HCT116 (cell line): ENCODE measurements at regions not wholly inside any gene's neighbourhood (a gene's known extent, or its start where the extent isn't known, plus 50 kb on each side); places are given as distances from the start of the nearest gene placed in this dataset.

Source experiments
- ATAC-seq: fragments of 200-7000 bp; cut with Tn5 transposase; 2 replicates; pipeline ENCODE4 v1.9.1; 2020; ENCODE audit warnings: mild to moderate bottlenecking, moderate library complexity
- BruUV-seq: library from RNA; stranded (reverse); fragments of 400-500 nt; replicated peaks from 2 replicates; lab custom pipeline; 2021; lab: Mats Ljungman, UMichigan
- CTCF ChIA-PET: fragments of 300-600 bp; sonication (Branson Sonifier 250); formaldehyde crosslinking; loops from one replicate; lab custom pipeline; 2021; ENCODE audit warnings: antibody characterized with exemption; lab: Charles Lee
- POLR2A ChIA-PET: fragments of 300-600, 350-600 bp; sonication (Branson Sonifier 250); formaldehyde crosslinking; loops from one replicate; lab custom pipeline; 2021; ENCODE audit warnings: antibody characterized with exemption; lab: Charles Lee
- RAD21 ChIA-PET, 2 experiments: fragments of 300-600 bp; sonication (Branson Sonifier 250); formaldehyde crosslinking; loops; one replicate each; lab custom pipeline; 2023; ENCODE audit warnings: low total read pairs in 2 of 2; ENCODE audit not compliant: uncharacterized antibody in 2 of 2, unreplicated experiment in 2 of 2, low non-redundant PET in 1 of 2; lab: Charles Lee
- DNase-seq: peaks from one replicate; pipeline ENCODE4 v3.0.0-alpha.2; 2010; ENCODE audit warnings: low read depth, low spot score
- H2AFZ ChIP-seq: fragments of 200-600 bp; shearing (Covaris generic), sonication (generic); 2 replicates; pipeline ENCODE4 v1.6.1; 2017; ENCODE audit warnings: low read depth, mixed run types, mixed read lengths, antibody characterized with exemption, low read length; ENCODE audit not compliant: poor library complexity, severe bottlenecking
- H3K27ac ChIP-seq: 2 replicates; pipeline ENCODE4 v1.5.1; 2012; ENCODE audit warnings: low read depth, low read length
- H3K27me3 ChIP-seq: fragments of 200-600 bp; sonication (generic); 2 replicates; pipeline ENCODE4 v1.6.1; 2016; ENCODE audit warnings: mixed run types, low read length, mixed read lengths; ENCODE audit not compliant: insufficient read depth
- H3K36me3 ChIP-seq, 2 experiments: fragments of 200-500 bp in 1 of 2; fragments of 200-600 bp in 1 of 2; sonication (Bioruptor generic) in 1 of 2; sonication (generic) in 1 of 2; 2 replicates each; pipeline versions ENCODE4 v1.5.1 to v1.6.1; 2014 to 2016; ENCODE audit warnings: low read length in 2 of 2, inconsistent platforms in 1 of 2, mixed read lengths in 1 of 2, mixed run types in 1 of 2; ENCODE audit not compliant: insufficient read depth in 2 of 2, control insufficient read depth in 1 of 2
- H3K4me1 ChIP-seq, 2 experiments: fragments of 200-600 bp in 1 of 2; sonication (generic) in 1 of 2; 2 replicates each; pipeline versions ENCODE4 v1.5.1 to v1.6.1; 2012 to 2017; ENCODE audit warnings: low read length in 2 of 2, inconsistent platforms in 1 of 2, mild to moderate bottlenecking in 1 of 2, mixed read lengths in 1 of 2, mixed run types in 1 of 2, moderate library complexity in 1 of 2; ENCODE audit not compliant: insufficient read depth in 2 of 2, control insufficient read depth in 1 of 2
- H3K4me2 ChIP-seq: fragments of 200-600 bp; sonication (generic); 2 replicates; pipeline ENCODE4 v1.6.1; 2017; ENCODE audit warnings: mixed run types, low read length, mixed read lengths
- H3K4me3 ChIP-seq, 2 experiments: fragments of 200-600 bp in 1 of 2; sonication (generic) in 1 of 2; replicated peaks in 1 of 2; 2 replicates each; pipeline ENCODE4 v1.5.1; 2011 to 2016; ENCODE audit warnings: low read length in 2 of 2, control low read depth in 1 of 2, low read depth in 1 of 2, mild to moderate bottlenecking in 1 of 2, mixed read lengths in 1 of 2, mixed run types in 1 of 2
- H3K79me2 ChIP-seq: fragments of 200-600 bp; sonication (generic); 2 replicates; pipeline ENCODE4 v1.6.1; 2017; ENCODE audit warnings: mild to moderate bottlenecking, mixed run types, low read length, moderate library complexity, mixed read lengths; ENCODE audit not compliant: insufficient read depth
- H3K9ac ChIP-seq: fragments of 200-600 bp; sonication (generic); 2 replicates; pipeline ENCODE4 v1.6.1; 2016; ENCODE audit warnings: low read length, mixed read lengths
- H3K9me2 ChIP-seq: fragments of 200-600 bp; sonication (generic), shearing (Covaris generic); 2 replicates; pipeline ENCODE4 v1.6.1; 2017; ENCODE audit warnings: mixed run types, mild to moderate bottlenecking, moderate library complexity; ENCODE audit not compliant: insufficient read depth
- H3K9me3 ChIP-seq, 2 experiments: fragments of 200-500 bp in 1 of 2; fragments of 200-600 bp in 1 of 2; sonication (Bioruptor generic) in 1 of 2; sonication (generic) in 1 of 2; 2 replicates each; pipeline ENCODE4 v1.6.1; 2014 to 2017; ENCODE audit warnings: low read length in 2 of 2, mixed read lengths in 2 of 2, inconsistent platforms in 1 of 2, low read depth in 1 of 2, mild to moderate bottlenecking in 1 of 2, mixed run types in 1 of 2, moderate library complexity in 1 of 2; ENCODE audit not compliant: control insufficient read depth in 1 of 2, insufficient read depth in 1 of 2
- H4K20me1 ChIP-seq: fragments of 200-600 bp; sonication (generic), shearing (Covaris generic); 2 replicates; pipeline ENCODE4 v1.6.1; 2017; ENCODE audit warnings: mixed run types, mild to moderate bottlenecking, moderate library complexity; ENCODE audit not compliant: insufficient read depth
- ATF3 ChIP-seq: IDR thresholded peaks from 2 replicates; pipeline ENCODE4 v1.6.1; 2012
- CTCF ChIP-seq, 3 experiments: fragments of 200-600 bp in 1 of 3; sonication (generic) in 1 of 3; IDR thresholded peaks in 2 of 3; conservative IDR thresholded peaks in 1 of 3; 2 replicates each; pipeline ENCODE4 v1.5.1; 2012 to 2017; ENCODE audit warnings: low read depth in 2 of 3, low read length in 2 of 3, antibody characterized with exemption in 1 of 3, borderline replicate concordance in 1 of 3, control low read depth in 1 of 3, mild to moderate bottlenecking in 1 of 3, mixed read lengths in 1 of 3, mixed run types in 1 of 3, moderate library complexity in 1 of 3; ENCODE audit not compliant: insufficient read depth in 1 of 3
- FOSL1 ChIP-seq: IDR thresholded peaks from 2 replicates; pipeline ENCODE4 v1.6.1; 2012; ENCODE audit warnings: low read depth
- JUND ChIP-seq: IDR thresholded peaks from 2 replicates; pipeline ENCODE4 v1.6.1; 2012
- POLR2A ChIP-seq: IDR thresholded peaks from 2 replicates; pipeline ENCODE4 v1.7.0; 2011; ENCODE audit warnings: borderline replicate concordance; ENCODE audit not compliant: insufficient read depth, insufficient read length; ENCODE audit errors: extremely low read depth
- POLR2AphosphoS5 ChIP-seq: IDR thresholded peaks from 2 replicates; pipeline ENCODE4 v1.6.1; 2011; ENCODE audit warnings: mild to moderate bottlenecking, low read depth, low read length, moderate library complexity
- RAD21 ChIP-seq: IDR thresholded peaks from 2 replicates; pipeline ENCODE4 v1.6.1; 2012; ENCODE audit warnings: low read depth, mild to moderate bottlenecking
- SP1 ChIP-seq: IDR thresholded peaks from 2 replicates; pipeline ENCODE4 v1.6.1; 2012; ENCODE audit warnings: low read depth
- SRF ChIP-seq: IDR thresholded peaks from 2 replicates; pipeline ENCODE4 v1.6.1; 2012; ENCODE audit warnings: low read depth
- ZFX ChIP-seq: fragments of 450-650 bp; IDR thresholded peaks from 2 replicates; pipeline ENCODE4 v1.6.1; 2017
- ZNF274 ChIP-seq: fragments of 200-500 bp; sonication (Bioruptor generic); IDR thresholded peaks from 2 replicates; pipeline ENCODE4 v1.6.1; 2014; ENCODE audit warnings: mild to moderate bottlenecking, low read depth, low read length, inconsistent platforms
- intact Hi-C: fragments of 100-400 bp; cut with micrococcal nuclease; formaldehyde crosslinking; loops from 2 replicates; pipeline ENCODE4 v1.10.0; 2022
- TF ChIP-seq, protein P1 (sequence below): IDR thresholded peaks from 2 replicates; pipeline ENCODE4 v1.6.1; 2011; ENCODE audit warnings: mild to moderate bottlenecking, low read length, moderate library complexity; ENCODE audit not compliant: insufficient replicate concordance; ENCODE audit errors: extremely low read depth

DNA sequence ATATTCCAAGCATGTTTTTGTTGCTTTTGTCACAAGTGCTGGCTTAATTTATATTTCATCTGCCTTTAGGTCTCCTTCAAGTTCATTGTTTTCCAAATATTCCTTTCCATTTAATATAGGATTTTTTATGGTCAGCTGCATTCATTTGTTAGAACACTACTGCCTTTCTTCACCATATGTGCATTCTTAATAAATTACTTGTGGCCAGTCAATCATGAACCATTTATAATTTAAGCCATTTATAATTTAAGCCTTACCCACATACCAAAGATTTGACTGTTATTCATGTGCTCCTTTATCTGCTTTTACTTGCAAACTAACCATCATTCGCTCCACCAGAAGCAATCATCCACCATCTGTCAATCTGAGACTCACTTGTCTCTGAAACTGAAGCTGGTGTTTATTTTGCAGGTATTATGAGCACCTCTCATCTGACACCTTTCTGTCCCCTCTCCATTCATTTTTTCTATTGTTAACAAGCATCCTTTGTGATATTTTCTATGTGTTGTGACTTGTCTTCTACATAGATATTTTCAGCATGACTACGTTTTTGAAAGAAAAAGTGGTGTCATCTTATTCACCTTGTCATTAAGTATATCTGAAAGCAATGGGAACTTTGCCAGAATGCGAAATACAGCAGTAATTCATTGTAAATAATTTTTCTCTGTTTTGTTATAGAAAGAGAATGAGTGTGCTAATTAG, 786.8 kb downstream of the KCNJ3 start:
- Histone ChIP-seq H3K4me1 (no peaks in the 10 kb centered on the region), H3K79me2 (no peaks in the 10 kb centered on the region), H3K4me3 (no peak overlapping the region), H3K9ac (no peak overlapping the region), H2AFZ (no peak overlapping the region), H4K20me1 (no peaks in the 10 kb centered on the region; the same call in 1 of the 2 replicates), H3K27me3 (no peaks in the 10 kb centered on the region), H3K9me2 (no peaks in the 10 kb centered on the region), H3K4me2 (no peak overlapping the region), H3K36me3 (no peaks in the 10 kb centered on the region), H3K9me3 (no peaks in the 10 kb centered on the region), H3K27ac (no peak overlapping the region)
- ChIA-PET RAD21 (no interaction called here), POLR2A (no interaction called here), CTCF (no interaction called here)
- intact Hi-C loops = no loop called here
- ATAC-seq (no peak), DNase-seq (no peak)
- BruUV-seq = no TSS peak
- no peak for TF ChIP-seq SP1
- no peak for TF ChIP-seq ZNF274
- TF ChIP-seq RAD21 = no peak
- no peak for TF ChIP-seq SRF
- no peak for TF ChIP-seq ATF3
- no peak for TF ChIP-seq JUND
- no peak for TF ChIP-seq POLR2A
- TF ChIP-seq FOSL1 = no peak
- TF ChIP-seq, protein P1, sequence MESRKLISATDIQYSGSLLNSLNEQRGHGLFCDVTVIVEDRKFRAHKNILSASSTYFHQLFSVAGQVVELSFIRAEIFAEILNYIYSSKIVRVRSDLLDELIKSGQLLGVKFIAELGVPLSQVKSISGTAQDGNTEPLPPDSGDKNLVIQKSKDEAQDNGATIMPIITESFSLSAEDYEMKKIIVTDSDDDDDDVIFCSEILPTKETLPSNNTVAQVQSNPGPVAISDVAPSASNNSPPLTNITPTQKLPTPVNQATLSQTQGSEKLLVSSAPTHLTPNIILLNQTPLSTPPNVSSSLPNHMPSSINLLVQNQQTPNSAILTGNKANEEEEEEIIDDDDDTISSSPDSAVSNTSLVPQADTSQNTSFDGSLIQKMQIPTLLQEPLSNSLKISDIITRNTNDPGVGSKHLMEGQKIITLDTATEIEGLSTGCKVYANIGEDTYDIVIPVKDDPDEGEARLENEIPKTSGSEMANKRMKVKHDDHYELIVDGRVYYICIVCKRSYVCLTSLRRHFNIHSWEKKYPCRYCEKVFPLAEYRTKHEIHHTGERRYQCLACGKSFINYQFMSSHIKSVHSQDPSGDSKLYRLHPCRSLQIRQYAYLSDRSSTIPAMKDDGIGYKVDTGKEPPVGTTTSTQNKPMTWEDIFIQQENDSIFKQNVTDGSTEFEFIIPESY = no peak
- no peak for TF ChIP-seq CTCF (IDR thresholded peaks at IDR 0.05 in 2 of 3, conservative IDR thresholded peaks at IDR 0.05 in 1 of 3; ENCODE audit: borderline replicate concordance in 1 of 3, insufficient read depth in 1 of 3, low read depth in 2 of 3, low read length in 2 of 3)
- no peak for TF ChIP-seq POLR2AphosphoS5
- no peak for TF ChIP-seq ZFX
